ENCODE measurements at regions not wholly inside any gene's neighbourhood (a gene's known extent, or its start where the extent isn't known, plus 50 kb on each side); places are given as distances from the start of the nearest gene placed in this dataset.

- H3K9me3 Mint-ChIP-seq (ENCODE audit: low read depth, unreplicated experiment): peaks cover 7% of the 10 kb centered on the region
- H3K27ac Mint-ChIP-seq (ENCODE audit: unreplicated experiment): no peak overlapping the region
- H3K36me3 Mint-ChIP-seq (ENCODE audit: insufficient read depth, unreplicated experiment): no peaks in the 10 kb centered on the region
- H3K4me1 Mint-ChIP-seq (ENCODE audit: low read depth, unreplicated experiment): no peaks in the 10 kb centered on the region
- TF ChIP-seq, protein P1, sequence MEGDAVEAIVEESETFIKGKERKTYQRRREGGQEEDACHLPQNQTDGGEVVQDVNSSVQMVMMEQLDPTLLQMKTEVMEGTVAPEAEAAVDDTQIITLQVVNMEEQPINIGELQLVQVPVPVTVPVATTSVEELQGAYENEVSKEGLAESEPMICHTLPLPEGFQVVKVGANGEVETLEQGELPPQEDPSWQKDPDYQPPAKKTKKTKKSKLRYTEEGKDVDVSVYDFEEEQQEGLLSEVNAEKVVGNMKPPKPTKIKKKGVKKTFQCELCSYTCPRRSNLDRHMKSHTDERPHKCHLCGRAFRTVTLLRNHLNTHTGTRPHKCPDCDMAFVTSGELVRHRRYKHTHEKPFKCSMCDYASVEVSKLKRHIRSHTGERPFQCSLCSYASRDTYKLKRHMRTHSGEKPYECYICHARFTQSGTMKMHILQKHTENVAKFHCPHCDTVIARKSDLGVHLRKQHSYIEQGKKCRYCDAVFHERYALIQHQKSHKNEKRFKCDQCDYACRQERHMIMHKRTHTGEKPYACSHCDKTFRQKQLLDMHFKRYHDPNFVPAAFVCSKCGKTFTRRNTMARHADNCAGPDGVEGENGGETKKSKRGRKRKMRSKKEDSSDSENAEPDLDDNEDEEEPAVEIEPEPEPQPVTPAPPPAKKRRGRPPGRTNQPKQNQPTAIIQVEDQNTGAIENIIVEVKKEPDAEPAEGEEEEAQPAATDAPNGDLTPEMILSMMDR (IDR thresholded peaks at IDR 0.05; ENCODE audit: unreplicated experiment): no peak
- intact Hi-C loops (cut with micrococcal nuclease; ENCODE audit: unreplicated experiment): no loop called here
- BruUV-seq (replicated peaks): no TSS peak
- DNase-seq: no peak
- no peaks in the 10 kb centered on the region for H3K27me3 Mint-ChIP-seq (ENCODE audit: unreplicated experiment)
- H3K4me3 Mint-ChIP-seq (ENCODE audit: low read depth, unreplicated experiment): no peak overlapping the region
- CTCF ChIA-PET: no interaction called here
Measured at GRCh38 chrX:30151964-30152363, 63.4 kb upstream of the MAGEB2 start.

GRCh38 chrX:30153175-30153880, 62.0 kb upstream of the MAGEB2 start:
- Mint-ChIP-seq H3K36me3 (ENCODE audit: insufficient read depth, unreplicated experiment) (no peaks in the 10 kb centered on the region), H3K4me1 (ENCODE audit: low read depth, unreplicated experiment) (no peaks in the 10 kb centered on the region), H3K9me3 (ENCODE audit: low read depth, unreplicated experiment) (peaks cover 4% of the 10 kb centered on the region), H3K27ac (ENCODE audit: unreplicated experiment) (no peak overlapping the region), H3K27me3 (ENCODE audit: unreplicated experiment) (no peaks in the 10 kb centered on the region), H3K4me3 (ENCODE audit: low read depth, unreplicated experiment) (no peak overlapping the region)
- no peak for DNase-seq
- intact Hi-C loops (cut with micrococcal nuclease; ENCODE audit: unreplicated experiment): no loop called here
- TF ChIP-seq, protein P1 (IDR thresholded peaks at IDR 0.05; ENCODE audit: unreplicated experiment): no peak
- CTCF ChIA-PET: interaction anchor here (0.6 kb wide), 1 partner anchor 1384 kb away, joined by 3 read pairs; no protein-coding TSS in a partner anchor
- no TSS peak for BruUV-seq (replicated peaks)

DNA sequence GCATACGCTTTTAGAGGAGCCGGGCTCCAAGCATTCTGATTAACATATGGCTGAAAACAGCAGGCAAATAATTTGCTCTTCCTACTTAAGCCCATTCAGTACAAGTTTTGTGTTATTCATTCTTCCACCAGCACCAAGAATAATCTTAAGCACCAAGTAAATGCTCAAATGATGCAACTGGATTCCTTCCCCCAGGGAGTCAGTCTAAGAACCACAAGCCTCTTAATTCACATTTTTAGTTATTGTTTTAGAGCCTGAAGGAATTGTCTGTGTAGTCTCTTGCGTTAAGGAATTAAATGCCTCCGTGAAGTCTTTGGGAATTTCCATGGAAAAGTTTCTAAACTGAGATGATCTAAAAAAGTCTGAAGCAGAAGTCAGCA, 61.5 kb upstream of the MAGEB2 start:
- Mint-ChIP-seq H3K9me3 (ENCODE audit: low read depth, unreplicated experiment) (peaks cover 4% of the 10 kb centered on the region), H3K4me1 (ENCODE audit: low read depth, unreplicated experiment) (no peaks in the 10 kb centered on the region), H3K27ac (ENCODE audit: unreplicated experiment) (no peak overlapping the region), H3K4me3 (ENCODE audit: low read depth, unreplicated experiment) (no peak overlapping the region), H3K27me3 (ENCODE audit: unreplicated experiment) (no peaks in the 10 kb centered on the region), H3K36me3 (ENCODE audit: insufficient read depth, unreplicated experiment) (no peaks in the 10 kb centered on the region)
- BruUV-seq (replicated peaks): no TSS peak
- CTCF ChIA-PET: interaction anchor here (0.6 kb wide), 1 partner anchor 1385 kb away, joined by 3 read pairs; no protein-coding TSS in a partner anchor
- intact Hi-C loops (cut with micrococcal nuclease; ENCODE audit: unreplicated experiment): no loop called here
- TF ChIP-seq, protein P1 (IDR thresholded peaks at IDR 0.05; ENCODE audit: unreplicated experiment): no peak
- DNase-seq: no peak

DNA sequence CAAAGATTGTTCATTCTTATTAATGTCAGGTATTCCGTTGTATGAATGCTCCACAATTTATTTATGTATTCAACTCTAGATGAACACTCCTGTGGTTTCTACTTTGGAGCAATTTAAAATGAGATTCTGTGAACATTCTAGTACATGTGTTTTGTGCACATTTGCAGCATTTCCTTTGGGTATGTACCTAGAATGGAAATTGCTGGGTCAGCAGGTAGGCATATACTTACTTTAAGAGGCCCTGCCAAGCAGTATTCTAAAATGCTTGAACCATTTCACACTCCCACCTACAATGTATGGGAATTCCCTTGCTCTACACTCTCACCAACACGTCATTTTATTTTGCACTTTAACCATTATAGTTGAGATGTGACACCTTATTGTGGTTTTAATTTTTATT, 59.4 kb upstream of the MAGEB2 start:
- no peak for DNase-seq
- intact Hi-C loops (cut with micrococcal nuclease; ENCODE audit: unreplicated experiment): no loop called here
- H3K27me3 Mint-ChIP-seq (ENCODE audit: unreplicated experiment): no peaks in the 10 kb centered on the region
- no peak overlapping the region for H3K4me3 Mint-ChIP-seq (ENCODE audit: low read depth, unreplicated experiment)
- BruUV-seq (replicated peaks): no TSS peak
- CTCF ChIA-PET: no interaction called here
- TF ChIP-seq, protein P1 (IDR thresholded peaks at IDR 0.05; ENCODE audit: unreplicated experiment): no peak
- H3K9me3 Mint-ChIP-seq (ENCODE audit: low read depth, unreplicated experiment): peaks cover 2% of the 10 kb centered on the region
- H3K36me3 Mint-ChIP-seq (ENCODE audit: insufficient read depth, unreplicated experiment): no peaks in the 10 kb centered on the region
- H3K27ac Mint-ChIP-seq (ENCODE audit: unreplicated experiment): no peak overlapping the region
- no peaks in the 10 kb centered on the region for H3K4me1 Mint-ChIP-seq (ENCODE audit: low read depth, unreplicated experiment)
